ENCODE measurements at regions not wholly inside any gene's neighbourhood (a gene's known extent, or its start where the extent isn't known, plus 50 kb on each side); places are given as distances from the start of the nearest gene placed in this dataset.

DNA sequence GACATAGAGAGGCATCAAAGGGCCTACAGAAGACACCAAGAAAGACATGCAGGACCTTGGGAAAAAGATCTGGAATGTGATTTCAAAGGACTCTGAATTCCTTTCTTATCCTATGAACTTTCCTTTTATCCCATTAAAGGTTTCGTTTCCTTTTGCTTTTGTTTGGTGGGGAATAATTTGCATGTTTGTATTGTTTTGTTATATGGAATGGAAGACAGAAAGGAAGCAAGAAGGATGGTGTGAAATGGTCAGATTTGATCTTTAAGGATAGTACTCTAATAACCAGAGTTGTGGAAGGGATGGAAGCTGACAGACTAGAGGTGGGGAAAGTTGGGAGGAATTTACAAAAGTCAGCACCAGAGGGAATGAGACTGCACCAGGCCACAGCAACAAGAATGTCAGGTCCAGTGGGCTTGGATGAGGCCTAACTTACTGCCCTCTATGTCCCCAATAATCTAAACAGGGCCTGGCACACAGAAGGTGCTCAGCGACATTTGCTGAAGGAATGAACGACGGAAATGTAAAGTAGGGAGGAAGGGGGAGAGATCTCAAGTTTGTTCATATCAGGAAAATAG is 173.7 kb downstream of the FOXA2 start:
- TF ChIP-seq ZNF274 (IDR thresholded peaks at IDR 0.05; ENCODE audit: borderline replicate concordance, low read depth, low read length) (no peak), CBX8 (IDR thresholded peaks at IDR 0.05; ENCODE audit: borderline replicate concordance, extremely low read depth, low read depth, low read length, poor library complexity, severe bottlenecking) (no peak), FOXJ3 (CRISPR knock-in tag; IDR thresholded peaks at IDR 0.05) (no peak)

Measured in K562 (cell line).